Endothelial cell of hepatic sinusoid (primary cell): ENCODE measurements at regions not wholly inside any gene's neighbourhood (a gene's known extent, or its start where the extent isn't known, plus 50 kb on each side); places are given as distances from the start of the nearest gene placed in this dataset.

Source experiments
- in situ Hi-C: cut with HindIII; loops from 2 replicates; pipeline ENCODE4 v1.10.0; 2017; ENCODE audit warnings: low sequenced_read_pairs

DNA sequence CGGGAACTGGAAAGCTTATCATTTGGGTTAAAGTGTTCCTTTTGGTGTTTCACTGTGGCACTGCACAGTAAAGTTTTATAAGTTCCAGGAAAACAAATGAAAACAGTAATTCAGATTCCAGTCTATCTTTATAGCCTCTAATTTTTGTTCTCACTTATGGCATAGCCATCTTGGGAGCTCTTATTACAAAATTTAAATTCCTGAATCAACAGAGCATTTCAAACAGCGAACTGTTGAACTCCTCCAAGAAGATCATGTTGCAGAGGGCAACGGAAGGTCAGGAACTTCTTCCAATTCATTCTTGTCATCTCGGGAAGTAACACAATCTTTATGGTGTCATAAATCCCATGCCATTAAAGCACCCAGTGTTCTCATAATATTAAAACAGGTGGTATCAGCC lies 229.1 kb downstream of the KCNC2 start:
- in situ Hi-C loops = no loop called here

DNA sequence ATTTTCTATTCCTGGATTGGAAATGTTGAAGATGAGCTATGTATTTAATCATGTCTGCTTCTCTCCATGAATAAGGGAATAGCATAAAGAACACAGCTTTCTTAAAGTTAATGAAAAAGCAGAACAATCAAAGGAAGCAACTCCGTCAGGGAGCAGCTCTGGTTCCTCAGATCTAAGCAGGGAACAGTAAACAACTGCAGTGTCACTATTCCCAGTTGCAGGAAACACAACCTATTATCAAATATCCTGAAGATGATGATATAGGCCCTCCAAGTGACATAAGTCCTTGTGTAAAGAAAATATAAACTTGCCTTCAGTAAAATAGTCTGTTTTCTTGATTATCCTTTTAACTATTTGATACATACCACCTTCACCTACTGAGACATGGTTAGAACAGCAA lies 228.1 kb downstream of the KCNC2 start:
- in situ Hi-C loops = no loop called here

DNA sequence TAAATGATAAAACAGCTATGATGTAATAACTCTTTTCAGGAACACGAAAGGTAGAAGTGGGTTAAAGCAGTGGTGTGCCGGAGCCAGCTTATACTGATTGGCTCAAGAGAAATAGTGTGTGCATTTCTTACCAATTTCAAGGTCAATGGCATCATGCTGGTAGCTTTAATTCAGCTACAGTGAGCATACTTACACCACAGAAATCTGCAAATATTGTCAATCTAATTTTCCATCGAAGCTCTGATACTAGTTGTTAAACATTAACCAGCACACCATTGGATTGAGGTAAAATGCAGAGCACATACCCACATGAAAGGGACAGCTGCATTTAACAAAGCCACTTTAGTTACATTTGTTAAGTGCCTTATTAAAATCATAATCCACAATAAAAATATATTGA lies 225.7 kb downstream of the KCNC2 start:
- in situ Hi-C loops = no loop called here

DNA sequence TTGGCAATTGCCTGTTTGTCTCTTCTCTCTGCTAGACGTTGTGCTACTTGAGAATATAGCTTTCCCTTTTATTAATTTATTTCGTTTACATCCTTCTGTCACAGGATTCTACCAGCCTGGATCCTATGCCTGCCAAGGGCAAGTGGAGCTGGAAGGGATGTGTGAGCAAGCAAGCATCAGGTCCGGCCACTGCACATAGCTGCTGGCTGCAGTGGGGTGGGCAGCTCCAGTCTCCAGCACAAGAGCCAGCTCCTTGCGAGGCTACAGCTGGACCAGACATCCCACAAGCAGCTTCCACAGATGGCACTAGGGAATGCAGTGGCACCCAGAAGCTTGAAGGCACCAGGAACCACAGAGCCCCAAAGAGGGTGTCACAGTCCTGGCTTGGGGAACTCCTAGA lies 225.0 kb downstream of the KCNC2 start:
- in situ Hi-C loops = no loop called here

DNA sequence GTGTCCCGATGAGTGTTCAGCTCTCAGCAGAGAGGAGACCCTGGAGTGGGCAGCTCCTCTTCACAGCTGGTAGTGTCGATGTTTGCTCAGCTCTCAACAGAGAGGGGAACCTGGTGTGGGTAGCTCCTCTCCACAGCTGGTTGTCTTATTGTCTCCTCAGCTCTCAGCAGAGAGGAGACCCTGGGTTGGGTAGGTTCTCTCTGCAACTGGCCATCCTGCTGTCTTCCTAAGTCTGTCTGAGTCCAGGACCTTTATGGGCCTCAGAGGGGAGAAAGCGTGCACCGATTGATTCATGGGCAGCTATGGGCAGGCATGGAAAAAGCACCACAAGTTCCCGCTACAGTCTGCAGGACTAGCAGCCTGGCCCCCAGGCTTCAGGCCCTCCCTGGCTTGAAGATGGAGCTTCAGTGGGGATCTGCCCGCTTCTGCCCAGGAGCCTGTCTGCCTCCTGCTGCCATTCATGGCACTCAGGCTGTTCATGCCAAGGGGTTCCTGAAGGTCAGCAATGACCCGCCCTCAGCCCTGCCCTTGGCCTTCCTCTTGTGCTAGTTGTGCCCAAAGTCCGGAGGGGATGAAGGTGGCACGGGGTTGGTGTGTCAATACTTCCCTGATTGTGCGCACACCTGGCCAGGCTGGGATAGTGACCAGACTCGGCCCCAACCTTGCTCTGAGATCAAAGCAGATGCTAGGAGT lies 224.2 kb downstream of the KCNC2 start:
- in situ Hi-C loops = no loop called here

DNA sequence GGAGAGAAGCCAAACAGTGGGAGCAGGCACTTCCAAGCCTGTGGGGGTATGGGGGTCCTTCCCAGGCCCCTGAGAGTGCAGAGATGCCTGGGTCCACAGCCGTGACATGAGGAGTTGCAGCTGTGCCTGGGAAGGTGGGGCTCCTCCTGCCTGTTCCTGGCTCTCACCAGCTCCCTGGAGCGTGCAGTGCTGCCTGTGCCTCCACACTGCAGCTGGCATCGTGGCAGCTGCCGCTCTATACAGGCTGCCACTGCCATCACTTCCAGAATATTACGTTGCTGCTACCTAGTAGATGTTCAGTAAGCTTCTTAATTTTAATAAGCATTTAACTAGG lies 223.7 kb downstream of the KCNC2 start:
- in situ Hi-C loops = no loop called here

DNA sequence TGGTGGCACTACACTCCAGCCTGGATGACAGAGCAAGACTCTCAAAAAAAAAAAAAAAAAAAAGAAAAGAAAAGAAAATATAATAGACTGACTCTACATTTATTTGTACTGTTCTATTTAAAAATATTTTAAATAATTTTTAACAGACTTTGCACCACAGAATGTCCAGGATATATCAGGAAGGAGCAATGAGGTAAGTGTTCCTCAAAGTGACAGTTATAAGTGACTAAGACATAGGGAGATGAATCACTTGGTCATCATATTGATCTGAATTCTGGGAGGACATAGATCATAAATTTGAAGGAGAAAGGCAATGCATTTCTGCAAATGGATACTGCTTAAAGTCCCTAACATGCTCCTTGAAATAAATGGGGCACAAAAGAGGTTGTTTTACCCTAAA lies 221.5 kb downstream of the KCNC2 start:
- in situ Hi-C loops = no loop called here
